ENCODE measurements at regions not wholly inside any gene's neighbourhood (a gene's known extent, or its start where the extent isn't known, plus 50 kb on each side); places are given as distances from the start of the nearest gene placed in this dataset.

GRCh38 chr5:103741984-103742383, 179.4 kb upstream of the NUDT12 start:
- TF ChIP-seq, protein P1, sequence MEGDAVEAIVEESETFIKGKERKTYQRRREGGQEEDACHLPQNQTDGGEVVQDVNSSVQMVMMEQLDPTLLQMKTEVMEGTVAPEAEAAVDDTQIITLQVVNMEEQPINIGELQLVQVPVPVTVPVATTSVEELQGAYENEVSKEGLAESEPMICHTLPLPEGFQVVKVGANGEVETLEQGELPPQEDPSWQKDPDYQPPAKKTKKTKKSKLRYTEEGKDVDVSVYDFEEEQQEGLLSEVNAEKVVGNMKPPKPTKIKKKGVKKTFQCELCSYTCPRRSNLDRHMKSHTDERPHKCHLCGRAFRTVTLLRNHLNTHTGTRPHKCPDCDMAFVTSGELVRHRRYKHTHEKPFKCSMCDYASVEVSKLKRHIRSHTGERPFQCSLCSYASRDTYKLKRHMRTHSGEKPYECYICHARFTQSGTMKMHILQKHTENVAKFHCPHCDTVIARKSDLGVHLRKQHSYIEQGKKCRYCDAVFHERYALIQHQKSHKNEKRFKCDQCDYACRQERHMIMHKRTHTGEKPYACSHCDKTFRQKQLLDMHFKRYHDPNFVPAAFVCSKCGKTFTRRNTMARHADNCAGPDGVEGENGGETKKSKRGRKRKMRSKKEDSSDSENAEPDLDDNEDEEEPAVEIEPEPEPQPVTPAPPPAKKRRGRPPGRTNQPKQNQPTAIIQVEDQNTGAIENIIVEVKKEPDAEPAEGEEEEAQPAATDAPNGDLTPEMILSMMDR (tag by site-specific recombination; IDR thresholded peaks at IDR 0.05) = no peak
- TF ChIP-seq RBAK (tag by site-specific recombination; IDR thresholded peaks at IDR 0.05) = no peak
- no peak for TF ChIP-seq ZNF48 (tag by site-specific recombination; IDR thresholded peaks at IDR 0.05)
- TF ChIP-seq ATF2 (tag by site-specific recombination; IDR thresholded peaks at IDR 0.05; ENCODE audit: low read depth) = no peak
- TF ChIP-seq ZNF146 (tag by site-specific recombination; IDR thresholded peaks at IDR 0.05) = no peak
- TF ChIP-seq ZNF664 (tag by site-specific recombination; IDR thresholded peaks at IDR 0.05) = no peak
- no peak for TF ChIP-seq SALL2 (tag by site-specific recombination; IDR thresholded peaks at IDR 0.05; ENCODE audit: borderline replicate concordance)
- no peak for TF ChIP-seq ZNF777 (tag by site-specific recombination; IDR thresholded peaks at IDR 0.05; ENCODE audit: borderline replicate concordance)
- TF ChIP-seq ZNF580 (tag by site-specific recombination; IDR thresholded peaks at IDR 0.05) = no peak
- no peak for TF ChIP-seq ZNF561 (tag by site-specific recombination; IDR thresholded peaks at IDR 0.05; ENCODE audit: borderline replicate concordance)
- no peak for TF ChIP-seq ZFP3 (tag by site-specific recombination; IDR thresholded peaks at IDR 0.05; ENCODE audit: low read depth)
- TF ChIP-seq, protein P2, sequence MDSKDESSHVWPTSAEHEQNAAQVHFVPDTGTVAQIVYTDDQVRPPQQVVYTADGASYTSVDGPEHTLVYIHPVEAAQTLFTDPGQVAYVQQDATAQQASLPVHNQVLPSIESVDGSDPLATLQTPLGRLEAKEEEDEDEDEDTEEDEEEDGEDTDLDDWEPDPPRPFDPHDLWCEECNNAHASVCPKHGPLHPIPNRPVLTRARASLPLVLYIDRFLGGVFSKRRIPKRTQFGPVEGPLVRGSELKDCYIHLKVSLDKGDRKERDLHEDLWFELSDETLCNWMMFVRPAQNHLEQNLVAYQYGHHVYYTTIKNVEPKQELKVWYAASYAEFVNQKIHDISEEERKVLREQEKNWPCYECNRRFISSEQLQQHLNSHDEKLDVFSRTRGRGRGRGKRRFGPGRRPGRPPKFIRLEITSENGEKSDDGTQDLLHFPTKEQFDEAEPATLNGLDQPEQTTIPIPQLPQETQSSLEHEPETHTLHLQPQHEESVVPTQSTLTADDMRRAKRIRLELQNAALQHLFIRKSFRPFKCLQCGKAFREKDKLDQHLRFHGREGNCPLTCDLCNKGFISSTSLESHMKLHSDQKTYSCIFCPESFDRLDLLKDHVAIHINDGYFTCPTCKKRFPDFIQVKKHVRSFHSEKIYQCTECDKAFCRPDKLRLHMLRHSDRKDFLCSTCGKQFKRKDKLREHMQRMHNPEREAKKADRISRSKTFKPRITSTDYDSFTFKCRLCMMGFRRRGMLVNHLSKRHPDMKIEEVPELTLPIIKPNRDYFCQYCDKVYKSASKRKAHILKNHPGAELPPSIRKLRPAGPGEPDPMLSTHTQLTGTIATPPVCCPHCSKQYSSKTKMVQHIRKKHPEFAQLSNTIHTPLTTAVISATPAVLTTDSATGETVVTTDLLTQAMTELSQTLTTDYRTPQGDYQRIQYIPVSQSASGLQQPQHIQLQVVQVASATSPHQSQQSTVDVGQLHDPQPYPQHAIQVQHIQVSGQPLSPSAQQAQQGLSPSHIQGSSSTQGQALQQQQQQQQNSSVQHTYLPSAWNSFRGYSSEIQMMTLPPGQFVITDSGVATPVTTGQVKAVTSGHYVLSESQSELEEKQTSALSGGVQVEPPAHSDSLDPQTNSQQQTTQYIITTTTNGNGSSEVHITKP (tag by site-specific recombination; IDR thresholded peaks at IDR 0.05) = no peak
- no peak for TF ChIP-seq ZSCAN23 (tag by site-specific recombination; IDR thresholded peaks at IDR 0.05)
- TF ChIP-seq ZBTB21 (tag by site-specific recombination; IDR thresholded peaks at IDR 0.05) = no peak

All from HEK293 (cell line).